Chondrocyte (in vitro differentiated cells): ENCODE measurements at regions not wholly inside any gene's neighbourhood (a gene's known extent, or its start where the extent isn't known, plus 50 kb on each side); places are given as distances from the start of the nearest gene placed in this dataset.

Source experiments
- DNase-seq: peaks from one replicate; pipeline ENCODE4 v3.0.0; 2021; ENCODE audit warnings: mixed read lengths, low spot score
- H3K27ac Mint-ChIP-seq: one replicate; pipeline ENCODE4 v1.8.0; 2021; ENCODE audit warnings: mild to moderate bottlenecking, moderate library complexity, mixed read lengths; ENCODE audit not compliant: unreplicated experiment
- H3K27me3 Mint-ChIP-seq: 2 replicates; pipeline ENCODE4 v1.8.0; 2021; ENCODE audit warnings: low read depth, mixed read lengths
- H3K36me3 Mint-ChIP-seq: 2 replicates; pipeline ENCODE4 v1.8.0; 2021; ENCODE audit warnings: low read depth, mixed read lengths
- H3K4me1 Mint-ChIP-seq: 2 replicates; pipeline ENCODE4 v1.8.0; 2021; ENCODE audit warnings: low read depth, mild to moderate bottlenecking, mixed read lengths
- H3K4me3 Mint-ChIP-seq: one replicate; pipeline ENCODE4 v1.8.0; 2021; ENCODE audit warnings: mild to moderate bottlenecking, moderate library complexity, mixed read lengths; ENCODE audit not compliant: unreplicated experiment
- H3K9me3 Mint-ChIP-seq: 2 replicates; pipeline ENCODE4 v1.8.0; 2021; ENCODE audit warnings: low read depth, mixed read lengths
- TF ChIP-seq, protein P1 (sequence below): fragments of 200-600 bp; sonication (generic); IDR thresholded peaks from 2 replicates; pipeline ENCODE4 v1.5.0; 2021; ENCODE audit warnings: antibody characterized with exemption, mild to moderate bottlenecking, moderate library complexity

DNA sequence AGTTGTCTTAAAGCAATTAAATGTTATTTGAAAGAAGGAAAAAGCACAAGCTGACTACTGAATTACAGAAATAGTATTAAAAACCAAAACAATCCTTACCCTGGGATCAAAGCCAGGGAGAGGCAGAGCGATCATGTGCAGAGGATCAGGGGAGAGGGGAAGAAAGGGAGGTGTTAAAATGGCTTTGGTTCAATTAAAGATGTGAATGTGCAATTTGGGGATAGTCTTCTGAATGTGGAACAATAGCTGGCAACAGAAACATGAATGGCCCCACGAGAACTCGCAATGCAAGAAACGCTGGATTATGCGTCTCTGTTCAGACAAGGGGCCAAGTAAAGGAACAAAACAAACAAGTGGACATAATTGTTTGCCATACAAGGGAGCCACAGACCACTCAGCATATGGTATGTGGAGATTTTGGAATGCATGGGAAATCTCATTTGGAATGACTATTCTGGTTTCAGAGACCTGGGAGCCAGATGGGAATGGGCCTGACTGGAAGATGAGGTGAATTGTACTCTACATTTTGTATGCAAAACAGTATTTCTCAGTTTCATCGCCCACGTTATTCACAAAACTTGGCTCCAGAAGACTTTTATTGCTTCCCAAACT lies 155.4 kb downstream of the SLC4A3 start:
- no peak for DNase-seq
- no peaks in the 10 kb centered on the region for H3K4me1 Mint-ChIP-seq
- H3K27me3 Mint-ChIP-seq, result peaks cover 20% of the 10 kb centered on the region
- H3K4me3 Mint-ChIP-seq, result no peak overlapping the region
- TF ChIP-seq, protein P1, sequence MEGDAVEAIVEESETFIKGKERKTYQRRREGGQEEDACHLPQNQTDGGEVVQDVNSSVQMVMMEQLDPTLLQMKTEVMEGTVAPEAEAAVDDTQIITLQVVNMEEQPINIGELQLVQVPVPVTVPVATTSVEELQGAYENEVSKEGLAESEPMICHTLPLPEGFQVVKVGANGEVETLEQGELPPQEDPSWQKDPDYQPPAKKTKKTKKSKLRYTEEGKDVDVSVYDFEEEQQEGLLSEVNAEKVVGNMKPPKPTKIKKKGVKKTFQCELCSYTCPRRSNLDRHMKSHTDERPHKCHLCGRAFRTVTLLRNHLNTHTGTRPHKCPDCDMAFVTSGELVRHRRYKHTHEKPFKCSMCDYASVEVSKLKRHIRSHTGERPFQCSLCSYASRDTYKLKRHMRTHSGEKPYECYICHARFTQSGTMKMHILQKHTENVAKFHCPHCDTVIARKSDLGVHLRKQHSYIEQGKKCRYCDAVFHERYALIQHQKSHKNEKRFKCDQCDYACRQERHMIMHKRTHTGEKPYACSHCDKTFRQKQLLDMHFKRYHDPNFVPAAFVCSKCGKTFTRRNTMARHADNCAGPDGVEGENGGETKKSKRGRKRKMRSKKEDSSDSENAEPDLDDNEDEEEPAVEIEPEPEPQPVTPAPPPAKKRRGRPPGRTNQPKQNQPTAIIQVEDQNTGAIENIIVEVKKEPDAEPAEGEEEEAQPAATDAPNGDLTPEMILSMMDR, result no peak
- peaks cover 1% of the 10 kb centered on the region for H3K36me3 Mint-ChIP-seq
- no peak overlapping the region for H3K27ac Mint-ChIP-seq
- no peaks in the 10 kb centered on the region for H3K9me3 Mint-ChIP-seq

DNA sequence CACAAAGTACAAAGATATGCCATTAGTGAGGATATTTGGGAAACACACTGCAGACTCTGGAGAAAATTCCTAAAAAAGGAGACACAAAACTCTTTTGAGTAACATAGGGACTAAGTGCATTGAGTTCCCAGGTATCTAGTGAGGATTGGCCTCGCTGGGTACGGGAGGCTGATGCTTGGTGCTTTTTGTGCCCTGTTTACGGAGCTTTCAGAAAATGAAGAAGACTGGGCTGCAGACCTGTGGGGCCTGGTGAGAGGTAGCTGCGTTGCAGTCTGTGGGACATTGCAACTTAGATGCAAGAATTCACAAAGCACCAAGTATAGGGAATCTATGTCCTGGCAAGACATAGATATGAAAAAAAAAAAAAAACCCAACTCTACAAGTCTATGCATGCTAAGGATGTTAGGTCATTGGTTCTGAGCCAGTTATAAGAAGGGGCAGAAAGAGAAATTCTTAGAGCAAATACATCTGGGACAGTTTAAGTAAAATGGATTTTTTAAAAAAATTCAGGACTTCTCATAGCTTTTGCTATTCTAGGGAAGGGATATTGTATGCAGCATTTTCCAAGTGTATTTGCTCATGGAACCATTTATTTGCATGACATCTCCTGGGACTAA lies 156.0 kb downstream of the SLC4A3 start:
- H3K36me3 Mint-ChIP-seq, result peaks cover 1% of the 10 kb centered on the region
- TF ChIP-seq, protein P1, result no peak
- no peaks in the 10 kb centered on the region for H3K9me3 Mint-ChIP-seq
- peaks cover 16% of the 10 kb centered on the region for H3K27me3 Mint-ChIP-seq
- H3K4me1 Mint-ChIP-seq, result no peaks in the 10 kb centered on the region
- no peak overlapping the region for H3K27ac Mint-ChIP-seq
- H3K4me3 Mint-ChIP-seq, result no peak overlapping the region
- no peak for DNase-seq

DNA sequence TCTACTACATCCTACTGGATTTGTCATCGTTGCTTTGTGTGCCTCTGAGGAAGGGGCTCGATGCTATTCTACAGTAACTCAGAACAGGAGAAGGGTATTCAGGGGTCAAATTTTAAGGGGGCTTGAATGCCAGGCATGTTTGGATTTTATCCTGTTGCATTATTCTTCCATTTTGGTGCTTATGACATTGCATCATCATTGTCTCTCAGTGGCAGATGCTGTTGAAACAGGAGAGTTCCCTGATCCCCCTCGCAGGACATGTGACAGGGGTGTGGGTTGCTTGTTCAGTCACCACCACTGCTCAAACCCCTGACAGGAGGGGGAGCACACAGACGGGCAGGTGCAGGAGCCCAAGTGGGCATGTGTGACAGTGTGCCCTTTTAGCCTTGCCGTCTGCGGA lies 156.7 kb downstream of the SLC4A3 start:
- Mint-ChIP-seq H3K36me3 (peaks cover 1% of the 10 kb centered on the region), H3K4me1 (no peaks in the 10 kb centered on the region), H3K27ac (no peak overlapping the region), H3K9me3 (no peaks in the 10 kb centered on the region), H3K4me3 (no peak overlapping the region), H3K27me3 (peaks cover 16% of the 10 kb centered on the region)
- DNase-seq, result no peak
- TF ChIP-seq, protein P1, result no peak

DNA sequence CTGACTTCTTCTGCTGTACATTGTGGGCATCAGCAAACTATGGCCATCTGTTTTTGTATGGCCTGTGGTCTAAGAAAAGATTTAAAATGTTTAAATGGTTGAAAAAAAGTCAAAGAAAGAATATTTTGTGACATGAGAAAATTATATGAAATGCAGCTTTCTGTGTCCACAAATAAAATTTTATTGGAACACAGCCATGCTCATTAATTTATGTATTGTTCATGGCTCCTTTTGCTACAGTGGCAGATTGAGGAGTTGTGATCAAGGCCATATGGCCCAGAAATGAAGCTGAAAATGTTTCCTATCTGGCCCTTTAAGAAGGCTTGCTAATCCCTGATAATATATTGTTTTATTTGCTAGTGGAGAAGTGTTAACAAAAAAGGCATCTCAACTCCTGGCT lies 162.0 kb downstream of the SLC4A3 start:
- TF ChIP-seq, protein P1, result no peak
- Mint-ChIP-seq H3K27me3 (peaks cover 10% of the 10 kb centered on the region), H3K36me3 (peaks cover 1% of the 10 kb centered on the region), H3K27ac (no peak overlapping the region), H3K4me3 (no peak overlapping the region), H3K9me3 (no peaks in the 10 kb centered on the region), H3K4me1 (no peaks in the 10 kb centered on the region)
- no peak for DNase-seq

DNA sequence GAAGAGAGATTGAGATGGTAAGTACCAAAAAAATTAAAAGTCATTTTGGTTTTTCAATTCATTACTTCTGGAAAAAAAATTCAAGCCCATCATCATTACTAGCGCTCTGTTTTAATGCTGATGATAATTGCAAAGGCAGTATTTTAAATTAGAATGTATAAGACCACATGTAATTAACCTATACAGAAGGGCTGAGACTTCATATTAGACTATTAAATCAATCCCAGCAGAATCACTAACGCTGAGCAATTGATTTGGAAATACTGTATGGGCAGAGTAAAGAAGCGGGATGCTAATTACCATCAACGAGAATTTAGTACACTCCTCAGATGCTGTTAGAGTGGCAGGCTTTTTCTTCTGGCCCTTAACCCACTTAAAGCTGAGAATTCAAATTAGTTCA lies 165.0 kb downstream of the SLC4A3 start:
- Mint-ChIP-seq H3K36me3 (no peaks in the 10 kb centered on the region), H3K9me3 (no peaks in the 10 kb centered on the region), H3K27ac (no peak overlapping the region), H3K27me3 (peaks cover 2% of the 10 kb centered on the region), H3K4me1 (peaks cover 10% of the 10 kb centered on the region), H3K4me3 (no peak overlapping the region)
- TF ChIP-seq, protein P1, result no peak
- no peak for DNase-seq
